ENCODE measurements at regions not wholly inside any gene's neighbourhood (a gene's known extent, or its start where the extent isn't known, plus 50 kb on each side); places are given as distances from the start of the nearest gene placed in this dataset.
A peak's percentile ranks its signal among the peaks of the same experiment; 100 is the strongest.

DNA sequence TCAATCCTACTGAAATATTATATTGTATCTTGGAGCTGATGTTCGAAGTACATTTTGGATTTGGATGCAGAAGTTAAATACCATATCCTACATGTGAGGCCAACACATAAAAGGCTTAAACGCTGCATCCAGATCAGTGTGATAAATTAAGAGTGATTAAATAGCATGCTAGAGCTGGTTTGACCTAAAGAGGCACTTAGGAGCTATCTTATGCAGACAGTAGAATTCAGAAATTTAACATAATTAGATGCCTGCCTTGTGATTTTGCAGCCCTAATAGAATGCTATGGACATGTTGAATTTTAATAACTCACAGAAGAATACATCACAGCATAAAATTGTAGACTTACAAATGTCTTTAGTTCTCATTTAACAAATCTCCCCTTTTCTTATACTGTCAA is 501.2 kb upstream of the LINC00305 start:
- H3K27ac ChIP-seq (ENCODE audit: insufficient read length, low read depth, low read length): no peak overlapping the region
- no peak overlapping the region for H2BK15ac ChIP-seq (ENCODE audit: low read depth, low read length)
- H2AK5ac ChIP-seq (ENCODE audit: insufficient read length, low read length): no peak overlapping the region
- TF ChIP-seq, protein P1, sequence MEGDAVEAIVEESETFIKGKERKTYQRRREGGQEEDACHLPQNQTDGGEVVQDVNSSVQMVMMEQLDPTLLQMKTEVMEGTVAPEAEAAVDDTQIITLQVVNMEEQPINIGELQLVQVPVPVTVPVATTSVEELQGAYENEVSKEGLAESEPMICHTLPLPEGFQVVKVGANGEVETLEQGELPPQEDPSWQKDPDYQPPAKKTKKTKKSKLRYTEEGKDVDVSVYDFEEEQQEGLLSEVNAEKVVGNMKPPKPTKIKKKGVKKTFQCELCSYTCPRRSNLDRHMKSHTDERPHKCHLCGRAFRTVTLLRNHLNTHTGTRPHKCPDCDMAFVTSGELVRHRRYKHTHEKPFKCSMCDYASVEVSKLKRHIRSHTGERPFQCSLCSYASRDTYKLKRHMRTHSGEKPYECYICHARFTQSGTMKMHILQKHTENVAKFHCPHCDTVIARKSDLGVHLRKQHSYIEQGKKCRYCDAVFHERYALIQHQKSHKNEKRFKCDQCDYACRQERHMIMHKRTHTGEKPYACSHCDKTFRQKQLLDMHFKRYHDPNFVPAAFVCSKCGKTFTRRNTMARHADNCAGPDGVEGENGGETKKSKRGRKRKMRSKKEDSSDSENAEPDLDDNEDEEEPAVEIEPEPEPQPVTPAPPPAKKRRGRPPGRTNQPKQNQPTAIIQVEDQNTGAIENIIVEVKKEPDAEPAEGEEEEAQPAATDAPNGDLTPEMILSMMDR (conservative IDR thresholded peaks at IDR 0.05): no peak
- no CpG with 5 or more reads among the region's 2 CpGs for WGBS (ENCODE audit: extremely low coverage, insufficient read length, low lambda C conversion rate)
- no peak overlapping the region for H3K56ac ChIP-seq (ENCODE audit: insufficient read length, low read depth, low read length)
- H3K4me2 ChIP-seq (ENCODE audit: insufficient read depth, insufficient read length, low read length): no peak overlapping the region
- no peak overlapping the region for H4K8ac ChIP-seq (replicated peaks; ENCODE audit: insufficient read length, low read depth, low read length)
- H2BK120ac ChIP-seq (ENCODE audit: low read depth, low read length, poor library complexity, severe bottlenecking): no peak overlapping the region
- Mint-ChIP-seq H3K27ac (no peak overlapping the region), H3K9me3 (no peaks in the 10 kb centered on the region), H3K27me3 (ENCODE audit: low read depth) (no peaks in the 10 kb centered on the region), H3K4me1 (no peaks in the 10 kb centered on the region), H3K4me3 (no peak overlapping the region), H3K36me3 (ENCODE audit: insufficient read depth in 1 of 3, low read depth in 3 of 3) (no peaks in the 10 kb centered on the region)
- H2BK5ac ChIP-seq (ENCODE audit: insufficient read length, low read length): no peak overlapping the region
- H3K4me1 ChIP-seq (ENCODE audit: insufficient read depth, low read length): no peaks in the 10 kb centered on the region
- H3K79me2 ChIP-seq (ENCODE audit: insufficient read depth, low read length): no peaks in the 10 kb centered on the region
- DNase-seq: no peak
- no peaks in the 10 kb centered on the region for H3K79me1 ChIP-seq (ENCODE audit: insufficient read depth, low read depth, low read length, poor library complexity, severe bottlenecking)
- no peak overlapping the region for H2BK12ac ChIP-seq (ENCODE audit: insufficient read length, low read depth, low read length)
- no peak overlapping the region for H2AFZ ChIP-seq (ENCODE audit: low read length)
- no peak overlapping the region for H3K9ac ChIP-seq (ENCODE audit: extremely low read depth, insufficient read length, low read length)
- H4K91ac ChIP-seq (ENCODE audit: insufficient read length, low read depth, low read length): no peak overlapping the region
- H3K14ac ChIP-seq (ENCODE audit: insufficient read depth, low read length): no peak overlapping the region
- H4K20me1 ChIP-seq (ENCODE audit: control insufficient read depth, insufficient read depth, insufficient read length): no peaks in the 10 kb centered on the region
- no peak overlapping the region for H3T11ph ChIP-seq (ENCODE audit: low read length)
- H4K5ac ChIP-seq (ENCODE audit: insufficient read length, low read depth, low read length): no peak overlapping the region
- H3K18ac ChIP-seq (ENCODE audit: insufficient read length, low read depth, low read length): no peak overlapping the region
- no peak overlapping the region for H3K4ac ChIP-seq (ENCODE audit: low read depth, low read length)
- H2BK20ac ChIP-seq (ENCODE audit: low read depth, low read length, poor library complexity, severe bottlenecking): peak overlapping the region; percentile 45
- H3K23ac ChIP-seq (ENCODE audit: insufficient read length, low read depth, low read length): no peak overlapping the region
- no peaks in the 10 kb centered on the region for H3K9me3 ChIP-seq (ENCODE audit: control insufficient read depth, low read depth, low read length)
- H3K23me2 ChIP-seq (ENCODE audit: insufficient read length, low read depth, low read length, poor library complexity, severe bottlenecking): no peaks in the 10 kb centered on the region
- no peaks in the 10 kb centered on the region for H3K27me3 ChIP-seq (ENCODE audit: insufficient read depth, low read length)
